WI38 (cell line): ENCODE measurements at regions not wholly inside any gene's neighbourhood (a gene's known extent, or its start where the extent isn't known, plus 50 kb on each side); places are given as distances from the start of the nearest gene placed in this dataset.

Experiments
- H3K4me3 ChIP-seq: 2 replicates; pipeline ENCODE4 v1.5.1; 2011; ENCODE audit warnings: low read depth, mild to moderate bottlenecking, control low read depth, low read length
- CTCF ChIP-seq: IDR thresholded peaks from 2 replicates; pipeline ENCODE4 v1.5.1; 2012; ENCODE audit warnings: low read depth, mild to moderate bottlenecking, control low read depth, low read length

GRCh38 chr22:48262596-48263430, 1500.4 kb downstream of the TBC1D22A start:
- no peak overlapping the region for H3K4me3 ChIP-seq
- no peak for TF ChIP-seq CTCF

GRCh38 chr22:48261706-48262105, 1499.3 kb downstream of the TBC1D22A start:
- no peak for TF ChIP-seq CTCF
- H3K4me3 ChIP-seq: no peak overlapping the region

GRCh38 chr22:48261048-48261621, 1498.7 kb downstream of the TBC1D22A start:
- no peak overlapping the region for H3K4me3 ChIP-seq
- no peak for TF ChIP-seq CTCF

- no peak for TF ChIP-seq CTCF
- no peak overlapping the region for H3K4me3 ChIP-seq
These were observed 1497.7 kb downstream of the TBC1D22A start for GRCh38 chr22:48259991-48260670.

GRCh38 chr22:48258811-48259210, 1496.4 kb downstream of the TBC1D22A start:
- TF ChIP-seq CTCF: no peak
- H3K4me3 ChIP-seq: no peak overlapping the region

GRCh38 chr22:48258064-48258701, 1495.7 kb downstream of the TBC1D22A start:
- no peak for TF ChIP-seq CTCF
- no peak overlapping the region for H3K4me3 ChIP-seq

GRCh38 chr22:48257685-48258055, 1495.2 kb downstream of the TBC1D22A start:
- no peak overlapping the region for H3K4me3 ChIP-seq
- TF ChIP-seq CTCF: no peak
